IPS-20b (cell line): ENCODE measurements at regions not wholly inside any gene's neighbourhood (a gene's known extent, or its start where the extent isn't known, plus 50 kb on each side); places are given as distances from the start of the nearest gene placed in this dataset.

Experiments used
- H3K27ac ChIP-seq: one replicate; pipeline ENCODE4 v1.5.1; 2013; ENCODE audit warnings: low read length
- H3K27me3 ChIP-seq: 2 replicates; pipeline ENCODE4 v1.6.1; 2013; ENCODE audit warnings: mild to moderate bottlenecking, low read length, inconsistent platforms; ENCODE audit not compliant: insufficient read depth
- H3K36me3 ChIP-seq: 2 replicates; pipeline ENCODE4 v1.6.1; 2013; ENCODE audit warnings: low read depth, mild to moderate bottlenecking, inconsistent platforms, low read length, moderate library complexity; ENCODE audit not compliant: insufficient read depth
- H3K4me1 ChIP-seq: 2 replicates; pipeline ENCODE4 v1.6.1; 2013; ENCODE audit warnings: mild to moderate bottlenecking, control low read depth, inconsistent platforms, low read length, moderate library complexity; ENCODE audit not compliant: insufficient read depth
- H3K4me3 ChIP-seq: 2 replicates; pipeline ENCODE4 v1.5.1; 2013; ENCODE audit warnings: mild to moderate bottlenecking, low read length, inconsistent platforms
- H3K9ac ChIP-seq: 2 replicates; pipeline ENCODE4 v1.6.1; 2013; ENCODE audit warnings: low read depth, mild to moderate bottlenecking, inconsistent platforms, low read length, moderate library complexity
- H3K9me3 ChIP-seq: 2 replicates; pipeline ENCODE4 v1.6.1; 2013; ENCODE audit warnings: mild to moderate bottlenecking, low read depth, low read length, inconsistent platforms; ENCODE audit not compliant: insufficient read depth

GRCh38 chr2:150228936-150229335, 258.5 kb downstream of the RND3 start:
- no peak overlapping the region for H3K27ac ChIP-seq
- H3K36me3 ChIP-seq, result no peaks in the 10 kb centered on the region
- no peak overlapping the region for H3K9ac ChIP-seq

GRCh38 chr2:150225030-150225429, 262.4 kb downstream of the RND3 start:
- no peak overlapping the region for H3K4me3 ChIP-seq
- H3K36me3 ChIP-seq, result no peaks in the 10 kb centered on the region
- H3K27ac ChIP-seq, result no peak overlapping the region
- no peaks in the 10 kb centered on the region for H3K4me1 ChIP-seq
- no peaks in the 10 kb centered on the region for H3K9me3 ChIP-seq
- H3K27me3 ChIP-seq, result no peaks in the 10 kb centered on the region
- H3K9ac ChIP-seq, result no peak overlapping the region

More at GRCh38 chr2:150228936-150229335, 258.5 kb downstream of the RND3 start:
- Histone ChIP-seq H3K27me3 (no peaks in the 10 kb centered on the region), H3K9me3 (no peaks in the 10 kb centered on the region), H3K4me3 (no peak overlapping the region), H3K4me1 (no peaks in the 10 kb centered on the region)

- no peak overlapping the region for H3K4me3 ChIP-seq
- H3K27ac ChIP-seq, result no peak overlapping the region
- no peak overlapping the region for H3K9ac ChIP-seq
- no peaks in the 10 kb centered on the region for H3K27me3 ChIP-seq
- H3K36me3 ChIP-seq, result no peaks in the 10 kb centered on the region
- H3K9me3 ChIP-seq, result no peaks in the 10 kb centered on the region
- H3K4me1 ChIP-seq, result no peaks in the 10 kb centered on the region
Measured at GRCh38 chr2:150224321-150224720, 263.1 kb downstream of the RND3 start.

- Histone ChIP-seq H3K4me3 (no peak overlapping the region), H3K27ac (no peak overlapping the region), H3K27me3 (no peaks in the 10 kb centered on the region), H3K9ac (no peak overlapping the region), H3K4me1 (no peaks in the 10 kb centered on the region), H3K36me3 (no peaks in the 10 kb centered on the region), H3K9me3 (no peaks in the 10 kb centered on the region)
Measured at GRCh38 chr2:150222942-150223341, 264.5 kb downstream of the RND3 start.

- no peak overlapping the region for H3K4me3 ChIP-seq
- H3K27ac ChIP-seq, result no peak overlapping the region
- H3K9me3 ChIP-seq, result no peaks in the 10 kb centered on the region
- H3K9ac ChIP-seq, result no peak overlapping the region
- no peaks in the 10 kb centered on the region for H3K36me3 ChIP-seq
- no peaks in the 10 kb centered on the region for H3K27me3 ChIP-seq
- H3K4me1 ChIP-seq, result no peaks in the 10 kb centered on the region
Measured at GRCh38 chr2:150222379-150222778, 265.1 kb downstream of the RND3 start.

GRCh38 chr2:150219861-150220260, 267.6 kb downstream of the RND3 start:
- no peak overlapping the region for H3K27ac ChIP-seq
- no peaks in the 10 kb centered on the region for H3K27me3 ChIP-seq
- H3K4me3 ChIP-seq, result no peak overlapping the region
- H3K36me3 ChIP-seq, result no peaks in the 10 kb centered on the region
- no peaks in the 10 kb centered on the region for H3K9me3 ChIP-seq
- H3K9ac ChIP-seq, result no peak overlapping the region
- no peaks in the 10 kb centered on the region for H3K4me1 ChIP-seq

GRCh38 chr2:150215041-150215440, 272.4 kb downstream of the RND3 start:
- Histone ChIP-seq H3K36me3 (no peaks in the 10 kb centered on the region), H3K9ac (no peak overlapping the region), H3K4me3 (no peak overlapping the region), H3K9me3 (no peaks in the 10 kb centered on the region), H3K4me1 (no peaks in the 10 kb centered on the region), H3K27ac (no peak overlapping the region), H3K27me3 (no peaks in the 10 kb centered on the region)

GRCh38 chr2:150214626-150215025, 272.8 kb downstream of the RND3 start:
- Histone ChIP-seq H3K4me3 (no peak overlapping the region), H3K9me3 (no peaks in the 10 kb centered on the region), H3K4me1 (no peaks in the 10 kb centered on the region), H3K27ac (no peak overlapping the region), H3K9ac (no peak overlapping the region), H3K27me3 (no peaks in the 10 kb centered on the region), H3K36me3 (no peaks in the 10 kb centered on the region)

GRCh38 chr2:150212722-150213171, 274.7 kb downstream of the RND3 start:
- H3K4me1 ChIP-seq, result peaks cover 4% of the 10 kb centered on the region; the same call in 1 of the 2 replicates
- no peaks in the 10 kb centered on the region for H3K36me3 ChIP-seq
- H3K9ac ChIP-seq, result no peak overlapping the region
- H3K27ac ChIP-seq, result no peak overlapping the region
- H3K9me3 ChIP-seq, result no peaks in the 10 kb centered on the region
- no peaks in the 10 kb centered on the region for H3K27me3 ChIP-seq
- no peak overlapping the region for H3K4me3 ChIP-seq

GRCh38 chr2:150211164-150211631, 276.3 kb downstream of the RND3 start:
- Histone ChIP-seq H3K9ac (no peak overlapping the region), H3K27ac (no peak overlapping the region), H3K4me3 (no peak overlapping the region), H3K9me3 (no peaks in the 10 kb centered on the region), H3K4me1 (peaks cover 4% of the 10 kb centered on the region; the same call in 1 of the 2 replicates), H3K27me3 (no peaks in the 10 kb centered on the region), H3K36me3 (no peaks in the 10 kb centered on the region)

GRCh38 chr2:150209746-150210145, 277.7 kb downstream of the RND3 start:
- peaks cover 4% of the 10 kb centered on the region; the same call in 1 of the 2 replicates for H3K4me1 ChIP-seq
- no peak overlapping the region for H3K4me3 ChIP-seq
- H3K36me3 ChIP-seq, result no peaks in the 10 kb centered on the region
- no peaks in the 10 kb centered on the region for H3K9me3 ChIP-seq
- H3K9ac ChIP-seq, result no peak overlapping the region
- no peaks in the 10 kb centered on the region for H3K27me3 ChIP-seq
- H3K27ac ChIP-seq, result no peak overlapping the region

- no peak overlapping the region for H3K27ac ChIP-seq
- H3K27me3 ChIP-seq, result no peaks in the 10 kb centered on the region
- peaks cover 4% of the 10 kb centered on the region; the same call in 1 of the 2 replicates for H3K4me1 ChIP-seq
- no peaks in the 10 kb centered on the region for H3K9me3 ChIP-seq
- no peak overlapping the region for H3K9ac ChIP-seq
- H3K36me3 ChIP-seq, result no peaks in the 10 kb centered on the region
- no peak overlapping the region for H3K4me3 ChIP-seq
Measured at GRCh38 chr2:150208689-150209088, 278.8 kb downstream of the RND3 start.
